ENCODE measurements at regions not wholly inside any gene's neighbourhood (a gene's known extent, or its start where the extent isn't known, plus 50 kb on each side); places are given as distances from the start of the nearest gene placed in this dataset.
"Not testable (repeated sequence)": the region's sequence is repeated elsewhere in the genome, so short reads cannot be mapped to it uniquely, and the experiment has no call there.

DNA sequence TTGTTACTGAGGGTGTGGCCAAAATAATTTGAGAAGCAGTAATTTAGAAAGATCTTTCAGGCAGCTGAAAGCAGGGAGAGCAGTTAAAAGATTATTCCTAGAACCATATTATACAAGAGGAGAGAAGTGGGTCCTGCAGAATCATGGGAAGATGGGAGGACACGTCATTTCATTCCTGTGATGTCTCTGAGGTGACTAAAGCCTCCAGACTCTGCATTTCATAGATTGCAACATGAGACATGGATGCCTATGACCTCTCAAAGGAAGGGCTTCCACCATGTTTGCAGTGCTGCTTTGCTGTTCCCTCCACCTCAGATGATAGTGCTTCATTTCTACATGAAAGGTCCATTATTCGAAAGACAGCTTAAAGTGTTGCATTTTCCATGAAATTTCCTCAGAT is 788.4 kb downstream of the TSN start:
- DNase-seq (ENCODE audit: low read depth): no peak

DNA sequence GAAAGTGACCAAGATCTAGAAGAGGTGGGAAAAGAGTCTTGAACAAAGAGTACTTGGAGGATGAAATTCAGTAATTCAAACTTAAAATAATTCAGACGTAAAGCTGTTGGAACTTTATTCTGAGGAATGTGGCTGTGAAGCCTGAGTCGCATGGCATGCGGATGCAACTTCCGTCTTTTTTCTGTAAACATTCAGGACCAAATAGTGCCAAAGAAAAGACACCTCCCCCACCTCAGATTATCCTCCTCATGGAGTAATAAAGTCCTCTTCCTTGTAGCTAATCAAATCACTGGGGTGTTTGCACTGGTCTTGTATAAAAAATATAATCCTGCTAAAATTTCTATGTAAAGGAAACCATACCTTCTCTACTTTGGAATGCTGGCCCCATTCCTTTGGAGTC is 790.4 kb downstream of the TSN start:
- DNase-seq (ENCODE audit: low read depth): no peak

DNA sequence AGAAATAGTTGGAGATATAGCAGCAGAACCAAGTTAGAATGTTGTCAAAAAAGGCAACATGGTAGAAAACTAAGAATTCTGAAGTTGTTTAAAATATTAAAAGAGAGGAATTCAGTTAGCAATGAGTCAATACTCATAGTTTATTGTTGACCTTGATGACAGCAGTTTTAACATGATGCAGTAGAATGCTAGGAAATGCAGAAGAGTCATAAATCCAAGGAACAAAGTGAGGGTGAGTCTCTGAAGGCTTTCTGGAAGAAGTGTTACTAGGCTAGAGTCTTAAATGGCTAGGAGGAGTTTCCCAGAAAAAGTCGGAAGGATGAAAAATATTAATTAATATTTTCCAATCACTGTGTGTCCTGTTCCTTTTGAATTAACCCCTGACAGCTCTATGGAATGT is 807.3 kb downstream of the TSN start:
- DNase-seq (ENCODE audit: low read depth): no peak

DNA sequence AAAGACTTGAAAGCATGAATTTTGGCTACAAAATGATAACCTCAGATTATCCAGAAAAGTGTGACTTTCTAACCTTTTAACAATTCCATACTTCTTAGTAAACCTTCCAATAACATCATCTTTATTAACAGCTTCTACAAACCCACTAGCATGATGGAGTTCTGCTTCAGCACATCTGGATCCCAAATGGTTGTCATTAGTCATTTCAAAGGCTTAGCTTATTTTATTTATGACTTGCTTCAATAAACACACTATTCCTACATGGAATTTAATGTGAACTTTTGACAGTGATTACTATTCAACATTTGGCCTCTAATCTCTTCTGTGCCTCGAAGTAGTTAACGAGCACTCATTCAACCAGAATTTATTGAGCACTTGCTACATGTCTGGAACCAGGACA is 808.3 kb downstream of the TSN start:
- DNase-seq (ENCODE audit: low read depth): no peak

DNA sequence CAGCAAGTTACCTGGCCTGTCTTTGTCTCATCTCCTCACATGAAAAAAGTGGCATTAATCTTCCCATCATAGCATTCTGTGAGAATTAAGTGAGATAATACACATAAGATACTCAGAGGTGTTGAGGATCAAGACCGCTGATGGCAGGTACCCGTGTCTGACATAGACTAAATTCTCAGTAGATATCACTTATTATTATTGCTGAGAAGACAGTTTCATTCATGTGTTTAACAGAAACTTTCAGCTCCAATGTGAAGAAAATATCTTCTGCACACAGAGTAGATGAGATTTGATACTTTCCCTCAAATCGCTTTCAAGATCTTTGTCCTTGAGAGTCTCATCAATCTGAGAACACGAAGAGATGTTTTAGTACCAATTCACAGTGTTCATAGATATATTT is 809.4 kb downstream of the TSN start:
- DNase-seq (ENCODE audit: low read depth): no peak

DNA sequence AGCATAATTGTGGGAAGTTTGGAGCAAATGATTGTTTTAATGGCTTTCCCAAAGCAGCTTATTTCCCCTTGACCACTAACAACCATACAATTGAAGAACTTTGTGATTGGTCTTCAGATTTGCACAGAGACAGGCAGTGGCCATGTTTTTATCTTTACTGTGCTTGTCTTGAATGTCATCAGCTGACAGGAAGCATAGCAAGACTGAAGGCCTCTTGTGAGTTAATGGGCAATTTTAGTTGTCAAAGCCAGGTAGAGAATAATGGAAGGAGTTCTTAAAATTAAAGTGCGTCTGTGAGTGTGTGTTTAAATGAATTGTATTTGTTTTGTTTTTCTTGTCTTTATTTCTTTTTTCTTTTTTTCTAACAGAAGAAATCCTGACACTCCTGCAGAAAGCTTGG is 809.9 kb downstream of the TSN start:
- no peak for DNase-seq (ENCODE audit: low read depth)

DNA sequence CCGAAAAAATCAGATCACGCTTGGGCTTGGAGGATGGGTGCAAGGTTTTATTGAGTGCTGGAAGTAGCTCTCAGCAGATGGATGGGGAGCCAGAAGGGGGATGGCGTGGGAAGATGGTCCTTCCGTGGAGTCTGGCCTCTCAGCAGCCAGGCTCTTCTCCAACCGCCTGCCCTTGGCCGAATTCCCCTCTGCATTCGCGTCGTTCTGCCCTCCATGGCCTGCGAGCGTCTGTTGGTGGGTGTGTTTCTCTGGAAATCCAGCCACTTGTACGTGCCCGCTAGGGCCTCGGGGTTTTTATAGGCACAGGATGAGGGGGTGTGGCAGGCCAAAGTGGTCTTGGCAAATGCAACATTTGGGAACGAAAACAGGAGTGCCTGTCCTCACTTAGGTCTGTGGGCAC is 815.2 kb downstream of the TSN start:
- DNase-seq (ENCODE audit: low read depth): no peak

DNA sequence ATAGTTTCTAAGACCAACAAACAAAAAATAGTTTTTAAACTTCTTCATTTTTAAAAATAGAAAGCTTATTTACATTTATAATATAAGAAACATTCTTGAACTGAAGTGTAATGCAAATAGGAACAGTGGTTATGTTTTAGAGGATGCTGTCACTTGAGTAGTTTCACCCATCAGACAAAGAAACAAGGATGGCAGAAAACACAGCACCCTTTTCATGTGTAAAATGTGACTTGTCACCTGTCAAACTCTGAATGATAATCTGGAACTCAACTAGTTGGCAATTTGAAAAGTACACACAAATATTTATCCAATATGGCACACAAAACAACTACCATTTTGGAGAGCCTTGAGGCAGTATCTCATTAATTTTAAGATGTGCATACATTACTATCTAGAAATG is 816.0 kb downstream of the TSN start:
- DNase-seq (ENCODE audit: low read depth): not testable (repeated sequence)

DNA sequence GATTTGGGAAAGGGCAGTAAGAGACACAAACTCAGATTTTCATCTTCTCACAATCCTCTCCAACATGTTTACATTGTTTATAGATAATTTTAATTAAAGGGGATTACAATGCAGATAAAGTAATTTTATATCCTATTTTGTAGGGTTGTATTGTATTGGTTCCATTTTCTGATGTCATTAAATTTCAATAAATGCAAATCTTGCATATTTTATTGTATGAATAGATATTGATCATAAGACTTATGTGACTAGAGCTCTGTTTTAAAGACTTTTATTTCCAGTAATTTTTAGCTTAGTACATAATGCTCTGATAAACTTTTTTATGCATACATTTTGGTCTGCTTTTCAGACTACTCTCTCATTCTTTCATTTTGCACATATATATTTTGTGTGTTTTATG is 819.6 kb downstream of the TSN start:
- DNase-seq (ENCODE audit: low read depth): no peak

DNA sequence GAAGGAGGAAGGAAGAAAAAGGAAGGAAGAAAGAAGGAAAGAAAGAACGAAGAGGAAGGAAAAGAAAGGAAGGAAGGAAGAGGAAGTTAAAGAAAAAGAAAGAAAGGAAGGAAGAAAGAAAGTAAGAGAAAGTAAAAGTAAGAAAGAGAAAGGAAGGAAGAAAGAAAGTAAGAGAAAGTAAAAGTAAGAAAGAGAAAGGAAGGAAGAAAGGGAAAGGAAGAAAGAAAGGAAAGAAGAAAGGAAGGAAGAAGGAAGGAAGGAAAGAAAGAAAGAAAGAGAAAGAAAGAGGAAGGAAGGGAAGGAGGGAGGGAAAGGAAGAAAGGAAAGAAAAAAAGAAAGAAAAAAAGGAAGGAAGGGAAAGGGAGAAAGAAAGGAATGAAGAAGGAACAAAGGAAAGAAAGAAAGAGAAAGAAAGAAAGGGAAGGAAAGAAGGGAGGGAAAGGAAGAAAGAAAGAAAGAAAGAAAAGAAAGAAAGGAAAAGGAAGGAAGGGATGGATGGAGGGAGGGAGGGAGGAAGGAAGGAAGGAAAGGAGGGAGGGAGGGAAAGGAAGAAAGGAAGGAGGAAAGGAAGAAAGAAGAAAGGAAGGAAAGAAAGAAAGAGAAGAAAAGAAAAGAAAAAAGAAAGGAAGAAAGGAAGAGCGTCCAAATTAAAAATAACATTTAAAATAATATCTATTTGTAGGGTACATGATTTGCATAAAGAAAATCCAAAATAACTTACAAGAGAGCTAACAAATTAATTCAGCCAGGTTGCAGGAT is 827.9 kb downstream of the TSN start:
- no peak for DNase-seq (ENCODE audit: low read depth)

DNA sequence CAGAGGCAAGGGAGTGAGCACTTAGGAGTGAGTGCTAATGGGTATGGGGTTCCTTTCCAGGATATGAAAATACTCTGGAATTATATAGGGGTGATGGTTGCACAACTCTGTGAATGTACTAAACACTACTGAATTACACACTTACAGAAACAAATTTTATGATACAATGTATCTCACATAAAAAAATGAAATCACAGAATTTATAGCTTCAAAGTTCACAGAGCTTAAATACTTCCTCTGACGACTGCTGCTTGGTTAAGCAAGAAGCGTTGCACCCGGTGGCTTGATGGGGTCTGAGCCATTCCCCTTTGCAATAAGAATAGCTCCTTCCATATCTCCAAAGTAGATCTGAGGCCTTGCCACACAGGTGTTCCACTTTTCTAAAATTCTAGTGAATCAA is 835.1 kb downstream of the TSN start:
- no peak for DNase-seq (ENCODE audit: low read depth)

DNA sequence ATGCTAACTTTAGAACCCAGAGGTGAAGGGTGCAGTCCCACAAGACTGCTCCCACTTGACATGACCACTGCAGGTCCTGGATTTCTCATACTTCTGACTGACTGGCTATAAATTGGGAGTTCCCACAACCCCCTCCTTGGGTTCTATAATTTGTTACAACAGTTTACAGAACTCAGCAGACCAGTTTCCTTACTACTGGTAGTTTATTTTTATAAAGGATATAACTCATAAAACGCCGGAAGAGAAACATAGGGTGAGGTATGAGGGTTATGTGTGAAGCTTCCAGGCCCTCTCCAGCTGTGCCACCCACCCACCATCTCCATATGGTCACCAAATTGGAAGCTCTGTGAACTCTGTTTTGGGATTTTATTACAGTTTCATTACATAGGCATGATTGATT is 839.6 kb downstream of the TSN start:
- no peak for DNase-seq (ENCODE audit: low read depth)

DNA sequence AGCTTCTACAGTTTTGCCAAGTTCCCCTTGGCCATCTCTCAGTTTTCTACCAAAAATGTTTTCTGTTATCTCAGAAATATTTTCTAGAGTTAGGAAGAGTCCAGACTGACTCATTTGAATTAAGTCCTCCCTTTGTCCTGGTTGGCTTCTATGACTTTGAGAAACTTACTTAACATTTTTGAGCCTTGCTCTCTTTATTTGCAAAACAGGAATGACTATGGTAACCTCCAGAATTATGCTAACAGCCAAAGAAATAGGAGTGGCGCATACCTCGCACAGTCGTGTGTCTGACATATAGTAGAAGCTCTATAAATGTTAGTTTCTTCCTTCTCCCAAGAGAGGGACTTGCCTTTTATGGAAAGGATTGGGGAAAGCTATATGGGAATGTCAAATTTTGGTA is 841.1 kb downstream of the TSN start:
- DNase-seq (ENCODE audit: low read depth): no peak

DNA sequence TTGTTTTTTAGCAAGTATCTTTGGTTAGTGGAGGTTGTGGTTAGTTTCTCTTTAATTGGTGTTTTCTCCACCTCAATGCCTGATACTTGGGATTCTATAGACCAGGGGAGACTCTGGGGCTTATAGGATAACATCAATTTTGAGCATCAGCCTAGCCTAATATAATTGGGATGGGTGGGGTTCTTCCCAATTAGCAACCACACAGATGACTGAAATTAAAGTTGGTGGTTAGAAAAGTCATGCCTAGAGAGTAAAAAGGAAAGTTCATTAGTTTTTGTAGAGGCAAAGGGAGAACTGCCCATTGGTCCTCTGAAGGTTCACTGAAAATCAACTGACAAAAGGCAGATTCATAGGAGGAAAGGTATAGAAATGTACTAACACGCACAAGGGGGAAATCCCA is 843.3 kb downstream of the TSN start:
- DNase-seq (ENCODE audit: low read depth): no peak

DNA sequence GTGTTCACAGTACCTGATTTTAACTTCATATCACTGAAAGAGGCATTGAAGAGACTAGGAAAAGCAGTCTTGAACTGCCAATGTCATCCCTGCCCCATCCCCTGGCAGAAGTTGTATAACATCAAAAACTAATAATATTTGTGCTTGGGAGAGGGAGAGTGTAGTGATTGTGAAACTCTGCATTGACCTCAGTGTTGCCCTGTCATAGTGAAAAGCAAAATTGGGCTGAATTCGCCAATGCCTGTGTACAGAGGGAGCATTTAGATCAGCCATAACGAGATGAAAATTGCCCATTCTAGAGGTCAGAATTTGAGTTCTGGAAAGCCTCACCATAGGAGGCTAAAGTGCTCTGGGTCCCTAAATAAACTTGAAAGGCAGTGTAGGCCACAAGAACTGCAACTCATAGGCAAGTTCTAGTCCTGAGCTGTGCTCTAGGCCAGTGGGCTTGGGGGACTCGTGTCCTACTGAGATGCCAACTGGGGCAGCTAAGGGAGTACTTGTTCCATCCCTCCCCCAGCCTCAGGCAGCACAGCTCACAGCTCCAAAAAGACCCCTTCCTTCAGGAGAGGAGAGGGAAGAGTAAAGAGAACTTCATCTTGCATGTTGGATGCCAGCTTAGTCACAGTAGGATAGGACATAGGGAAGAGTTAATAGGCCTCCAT is 855.6 kb downstream of the TSN start:
- no peak for DNase-seq (ENCODE audit: low read depth)

DNA sequence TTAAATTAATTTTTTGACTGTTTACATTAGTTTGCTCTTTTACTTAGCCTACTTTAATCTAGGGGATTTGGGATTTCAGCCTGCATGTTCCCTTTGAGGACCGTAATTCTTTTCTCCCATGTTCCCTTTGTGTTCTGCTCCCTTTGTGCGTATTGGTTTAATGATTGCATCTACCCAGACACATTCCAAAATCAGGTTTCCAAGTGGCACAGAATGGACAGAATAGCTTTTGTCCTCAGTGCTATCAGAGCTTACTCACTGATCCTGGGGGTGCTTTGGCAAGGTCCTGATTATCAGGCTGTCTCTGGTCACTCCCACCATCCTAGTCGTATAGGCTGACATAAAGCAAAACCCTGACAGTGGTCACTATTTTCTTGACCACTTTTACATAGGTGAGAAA is 867.5 kb downstream of the TSN start:
- DNase-seq (ENCODE audit: low read depth): no peak

DNA sequence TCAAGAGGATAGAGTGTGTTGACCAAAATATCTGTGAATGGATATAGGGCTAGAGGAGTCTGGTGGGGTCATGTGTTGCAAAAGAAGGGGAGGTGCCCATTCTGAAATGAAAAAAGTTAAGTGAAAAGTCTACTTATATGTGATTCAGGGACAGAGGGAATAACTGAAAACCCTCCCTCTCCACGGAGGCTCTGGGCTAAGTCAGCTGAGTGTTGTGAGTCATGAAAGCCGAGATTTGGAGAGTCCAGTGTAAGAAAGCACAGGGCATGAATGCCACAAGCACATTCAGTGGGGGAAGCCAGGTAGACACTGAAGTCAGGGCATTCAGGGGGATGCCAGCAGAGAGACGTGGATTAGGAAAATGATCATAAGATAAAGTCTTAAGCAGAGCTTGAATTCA is 871.9 kb downstream of the TSN start:
- DNase-seq (ENCODE audit: low read depth): no peak

DNA sequence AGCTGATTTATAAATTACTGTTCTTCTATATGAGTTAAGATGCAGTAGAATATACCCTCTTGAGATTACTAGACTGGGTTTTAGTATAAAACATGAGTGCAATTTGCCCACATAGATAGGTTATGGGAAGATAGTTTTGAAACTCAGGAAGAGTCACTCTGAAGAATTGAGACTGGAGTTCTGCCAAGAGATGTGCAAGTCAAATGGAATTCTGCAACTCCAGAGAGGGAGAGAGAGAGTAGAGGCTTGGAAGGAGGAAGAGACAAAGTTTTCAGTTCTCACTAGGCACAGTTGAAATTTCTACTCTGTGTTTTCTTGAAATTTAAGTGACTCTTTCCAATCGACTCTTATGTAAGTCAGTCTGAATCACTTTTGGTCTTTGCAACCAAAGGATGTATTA is 878.8 kb downstream of the TSN start:
- DNase-seq (ENCODE audit: low read depth): peak; percentile 78

DNA sequence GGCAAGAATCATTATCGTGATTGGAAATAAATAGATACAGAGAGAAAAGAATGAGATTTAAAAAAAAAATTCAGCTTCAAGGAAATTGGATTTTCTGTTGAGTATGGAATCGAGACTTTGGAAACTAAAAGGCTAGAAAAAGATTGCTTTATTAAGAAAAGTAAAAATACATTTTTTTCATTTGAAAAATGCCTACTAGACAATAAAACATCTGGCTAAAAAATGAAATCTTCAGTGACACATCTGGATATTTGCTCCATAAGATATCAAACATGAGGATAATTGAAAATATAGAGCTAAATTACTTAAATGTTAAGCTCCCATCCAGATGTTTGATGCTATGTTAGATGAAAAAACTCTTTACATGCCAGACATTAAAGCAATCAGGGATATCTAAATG is 879.5 kb downstream of the TSN start:
- DNase-seq (ENCODE audit: low read depth): no peak

DNA sequence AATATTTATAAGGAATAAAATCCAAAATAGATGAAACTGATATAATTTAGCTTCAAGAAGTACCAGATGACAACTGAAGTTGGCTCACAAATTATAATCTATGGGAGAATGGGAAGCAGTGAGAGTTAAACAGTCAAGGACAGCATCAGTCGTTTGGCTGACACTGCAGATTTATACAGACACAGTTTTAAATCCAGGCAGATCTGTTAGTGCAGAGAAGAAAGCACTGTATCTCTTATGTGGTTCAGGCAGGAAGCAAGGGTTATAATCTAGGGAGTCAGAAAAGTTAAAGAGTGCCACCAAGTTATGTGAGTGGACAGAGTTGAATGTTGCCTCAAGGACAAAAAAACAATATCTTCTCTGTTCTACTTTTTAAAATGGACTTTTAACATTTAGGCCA is 880.2 kb downstream of the TSN start:
- no peak for DNase-seq (ENCODE audit: low read depth)

DNA sequence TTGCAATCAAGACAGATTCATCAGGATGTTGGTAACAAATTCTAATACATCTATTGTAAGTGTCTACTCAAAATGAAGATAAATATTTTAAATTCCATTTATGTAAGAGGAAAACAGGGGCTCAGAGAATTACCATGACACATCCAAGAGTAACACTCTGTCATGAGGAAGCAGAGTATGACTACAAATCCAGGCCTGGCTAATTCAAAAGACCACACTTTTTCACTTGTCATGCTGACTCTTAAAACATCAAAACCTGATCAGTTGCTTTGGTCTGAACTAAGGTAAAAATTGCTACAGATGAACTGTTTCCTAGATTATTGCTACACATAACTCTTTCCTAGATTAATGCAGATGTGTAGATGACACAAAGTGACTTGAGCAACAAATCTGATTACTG is 880.6 kb downstream of the TSN start:
- no peak for DNase-seq (ENCODE audit: low read depth)

DNA sequence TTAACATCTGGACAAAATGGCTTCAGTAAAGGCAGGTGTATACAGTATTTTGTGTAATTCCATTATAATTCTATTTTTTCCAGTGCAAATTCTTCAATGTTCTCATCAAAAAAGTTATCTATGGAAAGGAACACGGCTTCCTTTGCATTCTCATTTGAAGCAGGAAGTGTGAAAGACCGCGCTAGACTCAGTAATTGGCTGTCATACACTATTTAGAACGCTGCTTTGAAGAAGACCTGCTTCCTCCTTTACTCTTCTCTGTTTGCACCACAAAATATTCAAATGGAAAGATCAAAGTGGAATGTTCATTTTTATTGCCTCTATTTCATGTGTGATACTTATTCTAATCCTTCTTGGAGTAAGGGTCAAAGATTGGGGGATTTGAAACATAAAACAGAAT is 883.7 kb downstream of the TSN start:
- DNase-seq (ENCODE audit: low read depth): no peak

DNA sequence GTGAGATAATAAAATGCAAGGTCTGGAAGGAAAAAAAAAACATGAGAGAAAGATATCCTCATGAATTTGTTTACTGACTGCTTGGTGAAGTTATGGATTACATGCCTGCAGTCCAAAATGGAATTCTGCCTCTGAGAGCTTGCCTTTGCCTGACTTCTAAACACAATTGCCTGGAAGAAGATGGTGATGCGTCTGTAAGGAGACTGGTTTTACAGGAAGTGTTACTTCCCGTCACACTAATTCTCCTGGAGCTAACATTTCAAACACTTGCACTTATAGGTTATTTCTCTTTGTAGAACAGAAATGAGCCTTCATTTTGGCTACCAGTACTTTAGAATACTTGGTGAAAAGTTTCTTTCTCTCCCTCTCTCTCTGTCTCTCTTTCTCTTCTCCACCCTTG is 884.3 kb downstream of the TSN start:
- no peak for DNase-seq (ENCODE audit: low read depth)

DNA sequence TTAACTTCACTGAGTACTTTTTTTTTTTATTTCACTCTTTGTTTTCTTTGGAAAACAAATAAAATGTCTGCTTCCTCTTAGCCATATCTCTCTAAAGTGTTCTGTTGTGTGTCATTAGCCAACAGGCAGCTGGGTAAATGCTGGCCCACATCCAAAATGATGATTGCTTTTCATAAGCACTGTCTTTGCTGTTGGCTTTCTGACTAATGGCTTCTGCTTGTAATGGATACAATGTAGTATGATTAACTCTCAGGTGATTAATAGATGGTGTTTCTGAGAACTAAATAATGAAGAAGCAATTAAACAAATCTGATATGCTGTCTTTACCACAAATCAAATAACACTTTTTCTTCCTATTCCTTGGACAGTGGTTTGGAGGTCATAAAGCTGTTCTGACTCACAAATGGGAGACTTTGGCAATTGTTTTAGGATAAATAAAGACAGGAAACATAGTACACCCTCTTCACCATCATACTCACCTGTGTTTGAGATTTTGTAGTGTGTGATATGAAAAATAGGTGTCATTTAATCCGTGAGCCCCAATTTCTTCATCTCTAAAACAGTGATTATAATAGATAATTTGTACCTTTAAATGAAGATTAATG is 888.4 kb downstream of the TSN start:
- DNase-seq (ENCODE audit: low read depth): peak; percentile 52
